ENCODE measurements at regions not wholly inside any gene's neighbourhood (a gene's known extent, or its start where the extent isn't known, plus 50 kb on each side); places are given as distances from the start of the nearest gene placed in this dataset.

GRCh38 chr20:12016291-12016690 is 98.6 kb downstream of the BTBD3 start:
- H3K9me3 Mint-ChIP-seq, result no peaks in the 10 kb centered on the region
- no peak overlapping the region for H2BK20ac ChIP-seq (ENCODE audit: low read depth, low read length, poor library complexity, severe bottlenecking)
- H3T11ph ChIP-seq (ENCODE audit: low read length), result no peak overlapping the region
- H3K14ac ChIP-seq (ENCODE audit: insufficient read depth, low read length), result no peak overlapping the region
- no peak overlapping the region for H2AK5ac ChIP-seq (ENCODE audit: insufficient read length, low read length)
- H2BK5ac ChIP-seq (ENCODE audit: insufficient read length, low read length), result no peak overlapping the region
- H3K18ac ChIP-seq (ENCODE audit: insufficient read length, low read depth, low read length), result no peak overlapping the region
- H3K23ac ChIP-seq (ENCODE audit: insufficient read length, low read depth, low read length), result no peak overlapping the region
- H4K20me1 ChIP-seq (ENCODE audit: control insufficient read depth, insufficient read depth, insufficient read length), result no peaks in the 10 kb centered on the region
- no peaks in the 10 kb centered on the region for H3K23me2 ChIP-seq (ENCODE audit: insufficient read length, low read depth, low read length, poor library complexity, severe bottlenecking)
- H3K27me3 Mint-ChIP-seq (ENCODE audit: low read depth), result no peaks in the 10 kb centered on the region
- no peak overlapping the region for H4K91ac ChIP-seq (ENCODE audit: insufficient read length, low read depth, low read length)
- no peaks in the 10 kb centered on the region for H3K79me2 ChIP-seq (ENCODE audit: insufficient read depth, low read length)
- H2BK120ac ChIP-seq (ENCODE audit: low read depth, low read length, poor library complexity, severe bottlenecking), result no peak overlapping the region
- no peak overlapping the region for H3K4me2 ChIP-seq (ENCODE audit: insufficient read depth, insufficient read length, low read length)
- H3K9ac ChIP-seq (ENCODE audit: extremely low read depth, insufficient read length, low read length), result no peak overlapping the region
- H2AFZ ChIP-seq (ENCODE audit: low read length), result no peak overlapping the region
- no peak overlapping the region for H3K56ac ChIP-seq (ENCODE audit: insufficient read length, low read depth, low read length)
- H3K27me3 ChIP-seq (ENCODE audit: insufficient read depth, low read length), result no peaks in the 10 kb centered on the region
- H3K27ac ChIP-seq (ENCODE audit: insufficient read length, low read depth, low read length), result no peak overlapping the region
- no peak overlapping the region for H2BK12ac ChIP-seq (ENCODE audit: insufficient read length, low read depth, low read length)
- no peaks in the 10 kb centered on the region for H3K36me3 Mint-ChIP-seq (ENCODE audit: insufficient read depth in 1 of 3, low read depth in 3 of 3)
- no peaks in the 10 kb centered on the region for H3K4me1 ChIP-seq (ENCODE audit: insufficient read depth, low read length)
- H3K27ac Mint-ChIP-seq, result no peak overlapping the region
- peaks cover 7 to 8% of the 10 kb centered on the region in 2 experiments; a peak in 3 of 4 replicates for H3K4me1 Mint-ChIP-seq
- no peak overlapping the region for H3K4ac ChIP-seq (ENCODE audit: low read depth, low read length)
- H4K5ac ChIP-seq (ENCODE audit: insufficient read length, low read depth, low read length), result no peak overlapping the region
- no peak for DNase-seq
- no peak for TF ChIP-seq CTCF (conservative IDR thresholded peaks at IDR 0.05)
- no peaks in the 10 kb centered on the region for H3K9me3 ChIP-seq (ENCODE audit: control insufficient read depth, low read depth, low read length)
- H3K4me3 Mint-ChIP-seq, result no peak overlapping the region
- no peaks in the 10 kb centered on the region for H3K79me1 ChIP-seq (ENCODE audit: insufficient read depth, low read depth, low read length, poor library complexity, severe bottlenecking)
- H2BK15ac ChIP-seq (ENCODE audit: low read depth, low read length), result no peak overlapping the region
- no peak overlapping the region for H4K8ac ChIP-seq (replicated peaks; ENCODE audit: insufficient read length, low read depth, low read length)
- WGBS (ENCODE audit: extremely low coverage, insufficient read length, low lambda C conversion rate), result no CpG with 5 or more reads among the region's 2 CpGs
